D721Med (cell line): ENCODE measurements at regions not wholly inside any gene's neighbourhood (a gene's known extent, or its start where the extent isn't known, plus 50 kb on each side); places are given as distances from the start of the nearest gene placed in this dataset.

Experiments
- DNase-seq: peaks from one replicate; pipeline ENCODE4 v3.0.0; 2011; ENCODE audit warnings: low spot score; ENCODE audit not compliant: insufficient read length
- FAIRE-seq: peaks from 2 replicates; lab custom pipeline; 2011; peaks lifted over from hg19 to GRCh38; lab: Jason Lieb, UNC
- TF ChIP-seq, protein P1 (sequence below): IDR thresholded peaks from 2 replicates; pipeline ENCODE4 v1.5.1; 2012; ENCODE audit warnings: mild to moderate bottlenecking, control low read depth; ENCODE audit not compliant: insufficient read depth; ENCODE audit errors: missing control alignments

- TF ChIP-seq, protein P1, sequence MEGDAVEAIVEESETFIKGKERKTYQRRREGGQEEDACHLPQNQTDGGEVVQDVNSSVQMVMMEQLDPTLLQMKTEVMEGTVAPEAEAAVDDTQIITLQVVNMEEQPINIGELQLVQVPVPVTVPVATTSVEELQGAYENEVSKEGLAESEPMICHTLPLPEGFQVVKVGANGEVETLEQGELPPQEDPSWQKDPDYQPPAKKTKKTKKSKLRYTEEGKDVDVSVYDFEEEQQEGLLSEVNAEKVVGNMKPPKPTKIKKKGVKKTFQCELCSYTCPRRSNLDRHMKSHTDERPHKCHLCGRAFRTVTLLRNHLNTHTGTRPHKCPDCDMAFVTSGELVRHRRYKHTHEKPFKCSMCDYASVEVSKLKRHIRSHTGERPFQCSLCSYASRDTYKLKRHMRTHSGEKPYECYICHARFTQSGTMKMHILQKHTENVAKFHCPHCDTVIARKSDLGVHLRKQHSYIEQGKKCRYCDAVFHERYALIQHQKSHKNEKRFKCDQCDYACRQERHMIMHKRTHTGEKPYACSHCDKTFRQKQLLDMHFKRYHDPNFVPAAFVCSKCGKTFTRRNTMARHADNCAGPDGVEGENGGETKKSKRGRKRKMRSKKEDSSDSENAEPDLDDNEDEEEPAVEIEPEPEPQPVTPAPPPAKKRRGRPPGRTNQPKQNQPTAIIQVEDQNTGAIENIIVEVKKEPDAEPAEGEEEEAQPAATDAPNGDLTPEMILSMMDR = no peak
- DNase-seq (no peak), FAIRE-seq (no peak)
Measured at GRCh38 chr9:118963674-118964073, 405.6 kb downstream of the BRINP1 start.

GRCh38 chr9:118967901-118968300 lies 401.3 kb downstream of the BRINP1 start:
- FAIRE-seq (no peak), DNase-seq (no peak)
- TF ChIP-seq, protein P1 = no peak

GRCh38 chr9:118975736-118976135 lies 393.5 kb downstream of the BRINP1 start:
- FAIRE-seq = no peak
- DNase-seq = no peak

DNA sequence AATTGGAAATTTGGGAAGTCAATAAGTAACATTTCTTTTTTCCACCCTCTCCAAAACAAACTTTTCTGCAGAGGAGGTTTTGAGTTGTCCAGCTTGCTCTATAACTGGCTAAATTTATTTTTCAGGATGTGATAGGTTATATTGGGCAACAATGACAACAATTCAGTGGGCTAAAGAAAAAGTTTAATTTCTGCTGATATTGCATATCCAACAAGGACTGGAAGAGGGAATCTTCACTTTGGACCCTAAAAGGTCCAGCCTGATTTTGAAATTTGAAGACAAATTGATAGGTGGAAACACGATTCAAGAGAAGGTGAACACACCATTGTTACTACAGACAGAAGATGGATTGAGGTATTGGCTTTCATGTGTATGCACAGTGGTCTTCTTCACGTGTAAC lies 393.1 kb downstream of the BRINP1 start:
- FAIRE-seq (no peak), DNase-seq (no peak)
- TF ChIP-seq, protein P1 = no peak

More at GRCh38 chr9:118975736-118976135, 393.5 kb downstream of the BRINP1 start:
- TF ChIP-seq, protein P1 = no peak

DNA sequence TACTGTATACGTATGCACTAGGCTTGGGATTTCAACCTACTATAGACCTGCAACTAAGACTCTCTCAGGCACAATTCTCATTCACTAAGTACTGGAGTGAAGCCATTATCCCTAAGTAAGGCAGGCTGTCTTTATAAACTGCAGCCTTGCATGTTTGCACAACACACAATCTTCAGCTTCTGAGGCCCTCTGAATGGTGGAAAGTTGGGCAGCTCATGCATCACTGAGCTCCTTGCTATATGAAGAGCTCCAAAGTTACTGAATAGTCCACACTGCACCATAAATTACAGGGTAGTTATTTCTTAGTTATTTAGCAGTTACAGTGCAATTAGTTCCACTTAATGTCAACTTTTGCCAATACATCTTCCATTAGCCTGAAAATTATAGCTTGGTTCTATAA lies 384.6 kb downstream of the BRINP1 start:
- TF ChIP-seq, protein P1 = no peak
- FAIRE-seq (no peak), DNase-seq (no peak)

GRCh38 chr9:118985851-118986250 lies 383.4 kb downstream of the BRINP1 start:
- no peak for DNase-seq
- TF ChIP-seq, protein P1 = no peak
- FAIRE-seq = no peak

DNA sequence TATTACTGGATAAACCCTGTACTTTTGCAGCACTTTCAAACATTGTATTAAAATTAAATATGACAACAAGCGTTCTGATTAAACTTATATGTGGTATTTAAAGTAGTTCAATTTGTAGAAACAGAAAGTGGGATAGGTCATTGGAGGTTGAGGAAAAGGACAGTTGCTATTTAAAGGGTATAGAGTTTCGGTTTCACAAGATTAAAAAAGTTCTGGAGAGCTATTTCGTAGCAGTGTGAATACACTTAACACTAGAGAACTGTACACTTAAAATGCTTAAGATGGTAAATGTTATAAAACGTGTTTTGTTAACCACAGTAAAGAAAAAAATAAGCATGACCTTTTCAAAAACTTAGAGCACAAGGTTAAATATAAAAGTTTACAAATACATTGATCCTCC lies 382.1 kb downstream of the BRINP1 start:
- FAIRE-seq (no peak), DNase-seq (no peak)
- TF ChIP-seq, protein P1 = no peak
